ENCODE measurements at regions not wholly inside any gene's neighbourhood (a gene's known extent, or its start where the extent isn't known, plus 50 kb on each side); places are given as distances from the start of the nearest gene placed in this dataset.

DNA sequence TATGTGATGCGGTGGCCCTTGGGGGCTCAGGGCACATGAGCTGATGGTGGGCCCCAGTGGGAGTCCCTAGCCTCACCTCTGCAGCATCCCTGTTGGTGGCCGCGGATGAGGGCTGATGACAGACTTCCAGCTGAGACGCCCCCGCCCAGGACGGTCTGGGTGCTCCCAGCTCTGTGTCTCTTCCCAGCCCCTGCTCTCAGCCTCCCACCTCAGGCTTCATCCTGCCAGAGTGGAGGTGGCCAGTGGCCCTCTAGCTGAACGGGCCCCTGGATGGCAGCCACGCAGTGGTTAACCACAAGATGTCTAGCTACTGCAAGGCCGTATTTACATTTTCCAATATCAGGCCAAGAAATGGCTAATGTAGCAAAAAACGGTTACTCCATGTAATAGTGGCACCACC lies 205.3 kb upstream of the LINGO1 start:
- ATAC-seq: no peak
- no peaks in the 10 kb centered on the region for H3K36me3 ChIP-seq
- DNase-seq: no peak

DNA sequence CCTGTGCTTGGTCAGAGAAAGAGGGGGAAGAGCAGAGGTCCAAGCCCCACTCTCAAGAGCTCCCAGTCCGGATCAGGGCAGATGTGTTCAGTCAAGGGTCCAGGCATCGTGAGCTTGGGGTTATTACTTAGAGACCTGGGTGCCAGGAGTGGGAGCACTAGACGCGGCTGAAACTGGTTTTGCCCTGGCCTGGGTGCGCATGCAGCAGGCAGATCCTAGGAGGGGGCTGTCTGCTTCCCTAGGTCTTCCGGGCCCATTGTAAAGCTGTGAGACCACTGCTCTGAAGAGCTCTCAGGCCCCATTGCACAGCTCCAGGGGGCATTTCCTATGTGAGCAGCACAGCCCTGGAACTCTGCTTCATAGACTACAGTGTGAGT lies 204.9 kb upstream of the LINGO1 start:
- no peak for TF ChIP-seq POLR2A (IDR thresholded peaks at IDR 0.05)
- TF ChIP-seq, protein P1, sequence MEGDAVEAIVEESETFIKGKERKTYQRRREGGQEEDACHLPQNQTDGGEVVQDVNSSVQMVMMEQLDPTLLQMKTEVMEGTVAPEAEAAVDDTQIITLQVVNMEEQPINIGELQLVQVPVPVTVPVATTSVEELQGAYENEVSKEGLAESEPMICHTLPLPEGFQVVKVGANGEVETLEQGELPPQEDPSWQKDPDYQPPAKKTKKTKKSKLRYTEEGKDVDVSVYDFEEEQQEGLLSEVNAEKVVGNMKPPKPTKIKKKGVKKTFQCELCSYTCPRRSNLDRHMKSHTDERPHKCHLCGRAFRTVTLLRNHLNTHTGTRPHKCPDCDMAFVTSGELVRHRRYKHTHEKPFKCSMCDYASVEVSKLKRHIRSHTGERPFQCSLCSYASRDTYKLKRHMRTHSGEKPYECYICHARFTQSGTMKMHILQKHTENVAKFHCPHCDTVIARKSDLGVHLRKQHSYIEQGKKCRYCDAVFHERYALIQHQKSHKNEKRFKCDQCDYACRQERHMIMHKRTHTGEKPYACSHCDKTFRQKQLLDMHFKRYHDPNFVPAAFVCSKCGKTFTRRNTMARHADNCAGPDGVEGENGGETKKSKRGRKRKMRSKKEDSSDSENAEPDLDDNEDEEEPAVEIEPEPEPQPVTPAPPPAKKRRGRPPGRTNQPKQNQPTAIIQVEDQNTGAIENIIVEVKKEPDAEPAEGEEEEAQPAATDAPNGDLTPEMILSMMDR (IDR thresholded peaks at IDR 0.05): no peak
- Histone ChIP-seq H3K4me3 (no peak overlapping the region), H3K9me3 (no peaks in the 10 kb centered on the region), H3K36me3 (no peaks in the 10 kb centered on the region), H3K4me1 (no peaks in the 10 kb centered on the region), H3K27ac (no peak overlapping the region), H3K27me3 (peaks cover 0 to 23% (median 3%) of the 10 kb centered on the region in 9 donors)
- intact Hi-C loops (cut with DNase I): loop anchor here in 1 of 10 donors (10.0 kb wide), 1 partner anchor 733 kb away; no protein-coding TSS in a partner anchor
- no peak for ATAC-seq
- DNase-seq: no peak
- 73 to 91% (median 81%) methylated on average over 6 of the region's 6 CpGs for WGBS, 4 donors

More for the DNA sequence above, 205.3 kb upstream of the LINGO1 start:
- no peak overlapping the region for H3K27ac ChIP-seq
- H3K27me3 ChIP-seq: peaks cover 0 to 23% (median 2%) of the 10 kb centered on the region in 9 donors
- no peak overlapping the region for H3K4me3 ChIP-seq
- intact Hi-C loops (cut with DNase I): loop anchor here in 1 of 10 donors (10.0 kb wide), 1 partner anchor 733 kb away; no protein-coding TSS in a partner anchor
- no peak for TF ChIP-seq POLR2A (IDR thresholded peaks at IDR 0.05)
- TF ChIP-seq, protein P1 (IDR thresholded peaks at IDR 0.05): no peak
- no peaks in the 10 kb centered on the region for H3K9me3 ChIP-seq
- no peaks in the 10 kb centered on the region for H3K4me1 ChIP-seq
- 77 to 84% (median 83%) methylated on average over 4 to 10 of the region's 10 CpGs for WGBS, 4 donors

DNA sequence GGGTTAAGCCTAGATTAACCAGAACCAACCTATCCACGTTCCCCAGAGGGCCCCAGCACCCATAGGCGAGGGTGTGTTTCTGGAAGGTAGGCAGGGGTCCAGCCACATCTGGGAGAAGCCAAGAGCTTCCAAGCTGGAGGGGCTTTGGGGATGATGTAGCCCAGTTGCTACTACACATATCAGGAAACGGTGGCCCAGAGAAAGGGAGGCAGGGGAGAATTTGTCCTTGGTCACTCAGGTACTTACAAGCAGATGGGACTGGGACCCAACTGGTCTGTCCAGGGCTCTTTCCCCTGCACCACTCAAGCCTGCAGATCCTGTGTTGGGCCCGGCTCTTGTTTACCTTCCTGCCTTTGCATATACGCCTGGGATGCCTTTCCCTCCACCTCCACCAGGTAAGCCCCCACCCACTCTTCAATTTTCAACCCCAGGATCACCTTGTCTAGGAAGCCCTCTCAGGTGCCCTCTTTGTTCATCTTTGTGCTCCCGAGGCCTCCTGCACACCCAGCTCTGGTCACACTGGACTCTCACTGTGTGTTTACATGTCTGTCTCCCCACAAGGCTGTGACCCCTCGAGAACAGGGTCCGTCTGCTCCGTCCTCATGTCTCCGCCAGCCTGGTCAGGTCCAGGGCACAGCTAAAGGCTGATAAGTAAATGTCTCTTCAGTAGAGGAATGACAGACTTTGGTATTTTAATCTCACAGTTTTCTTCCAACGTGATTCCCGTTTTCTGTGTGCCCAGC lies 204.4 kb upstream of the LINGO1 start:
- intact Hi-C loops (cut with DNase I): loop anchor here in 1 of 10 donors (10.0 kb wide), 1 partner anchor 732 kb away; no protein-coding TSS in a partner anchor
- no peaks in the 10 kb centered on the region for H3K4me1 ChIP-seq
- no peaks in the 10 kb centered on the region for H3K9me3 ChIP-seq
- H3K27me3 ChIP-seq: peaks cover 0 to 24% (median 3%) of the 10 kb centered on the region in 9 donors
- TF ChIP-seq, protein P1 (IDR thresholded peaks at IDR 0.05): no peak
- TF ChIP-seq POLR2A (IDR thresholded peaks at IDR 0.05): no peak
- no peak overlapping the region for H3K4me3 ChIP-seq
- ATAC-seq (no peak), DNase-seq (no peak)
- WGBS, 4 donors: 69 to 76% (median 73%) methylated on average over 12 of the region's 12 CpGs
- no peak overlapping the region for H3K27ac ChIP-seq
- no peaks in the 10 kb centered on the region for H3K36me3 ChIP-seq

DNA sequence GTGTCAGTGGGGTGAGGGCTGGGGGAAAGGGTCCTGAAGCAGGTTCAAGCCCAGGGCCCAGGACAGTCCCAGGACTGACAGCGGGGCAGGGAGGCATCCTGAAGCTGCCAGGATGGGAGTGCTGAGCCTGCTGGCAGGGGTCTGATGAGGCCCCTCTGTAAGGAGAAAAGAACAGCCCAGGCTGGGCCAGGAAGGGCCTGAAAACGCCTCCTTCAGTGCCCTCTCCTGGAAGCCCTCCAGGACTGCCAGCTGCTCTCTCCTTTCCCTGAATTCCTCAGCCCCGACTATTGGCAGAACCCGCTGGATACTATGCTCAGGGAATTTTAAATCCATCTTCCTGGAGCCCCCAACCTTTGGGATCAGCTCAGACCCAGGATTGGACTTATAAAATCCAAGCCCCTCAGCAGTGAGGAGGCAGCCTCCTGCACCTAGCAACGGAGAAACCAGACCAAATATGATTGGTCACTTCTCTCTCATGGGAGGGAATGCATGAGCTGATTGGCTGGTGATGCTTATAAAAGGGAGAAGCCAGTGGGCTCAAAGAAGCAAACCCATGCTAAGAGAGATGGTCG lies 203.5 kb upstream of the LINGO1 start:
- no peaks in the 10 kb centered on the region for H3K36me3 ChIP-seq
- ATAC-seq: no peak
- TF ChIP-seq, protein P1 (IDR thresholded peaks at IDR 0.05): no peak
- no peak for TF ChIP-seq POLR2A (IDR thresholded peaks at IDR 0.05)
- 44 to 53% (median 46%) methylated on average over 6 of the region's 6 CpGs for WGBS, 4 donors
- H3K27me3 ChIP-seq: peaks cover 0 to 23% (median 3%) of the 10 kb centered on the region in 9 donors
- peak in 1 of 5 donors; percentile 30 for DNase-seq
- H3K9me3 ChIP-seq: no peaks in the 10 kb centered on the region
- H3K4me3 ChIP-seq: no peak overlapping the region
- H3K4me1 ChIP-seq: no peaks in the 10 kb centered on the region
- intact Hi-C loops (cut with DNase I): loop anchor here in 1 of 10 donors (10.0 kb wide), 1 partner anchor 731 kb away; no protein-coding TSS in a partner anchor
- no peak overlapping the region for H3K27ac ChIP-seq

Data from heart left ventricle (tissue), 16 donors.